Neural progenitor cell (in vitro differentiated cells): ENCODE measurements at regions not wholly inside any gene's neighbourhood (a gene's known extent, or its start where the extent isn't known, plus 50 kb on each side); places are given as distances from the start of the nearest gene placed in this dataset.
"Not testable (repeated sequence)": the region's sequence is repeated elsewhere in the genome, so short reads cannot be mapped to it uniquely, and the experiment has no call there.

Experiments used
- DNase-seq: peaks from one replicate; pipeline ENCODE4 v3.0.0-alpha.2; 2016; ENCODE audit warnings: low spot score
- H2AFZ ChIP-seq: fragments of 200-600 bp; sonication (generic); replicated peaks from 2 replicates; pipeline ENCODE4 v1.6.1; 2016; ENCODE audit warnings: antibody characterized with exemption
- H3F3A ChIP-seq: fragments of 200-600 bp; sonication (generic); 2 replicates; pipeline ENCODE4 v1.6.1; 2016; ENCODE audit warnings: antibody characterized with exemption, low read depth
- H3K27ac ChIP-seq: fragments of 200-600 bp; sonication (generic); 2 replicates; pipeline ENCODE4 v1.5.1; 2016; ENCODE audit warnings: mild to moderate bottlenecking
- H3K27me3 ChIP-seq: fragments of 200-600 bp; sonication (generic); 2 replicates; pipeline ENCODE4 v1.6.1; 2016; ENCODE audit warnings: mild to moderate bottlenecking, moderate library complexity
- H3K36me3 ChIP-seq: fragments of 200-600 bp; sonication (generic); 2 replicates; pipeline ENCODE4 v1.5.1; 2016
- H3K4me1 ChIP-seq: fragments of 200-600 bp; sonication (generic); 2 replicates; pipeline ENCODE4 v1.6.1; 2016; ENCODE audit warnings: mixed run types
- H3K4me2 ChIP-seq: fragments of 200-600 bp; sonication (generic); 2 replicates; pipeline ENCODE4 v1.6.1; 2016
- H3K4me3 ChIP-seq: fragments of 200-600 bp; sonication (generic); 2 replicates; pipeline ENCODE4 v1.5.1; 2016
- H3K79me2 ChIP-seq: fragments of 200-600 bp; sonication (generic); 2 replicates; pipeline ENCODE4 v1.6.1; 2016; ENCODE audit warnings: low read depth
- H3K9ac ChIP-seq: fragments of 200-600 bp; sonication (generic); 2 replicates; pipeline ENCODE4 v1.6.1; 2016
- H3K9me3 ChIP-seq: fragments of 200-600 bp; sonication (generic); 2 replicates; pipeline ENCODE4 v1.5.1; 2016; ENCODE audit warnings: low read depth
- H4K20me1 ChIP-seq: fragments of 200-600 bp; sonication (generic); 2 replicates; pipeline ENCODE4 v1.6.1; 2016; ENCODE audit warnings: low read depth
- H3K27ac Mint-ChIP-seq: 3 replicates; pipeline ENCODE4 v1.8.0; 2021; ENCODE audit warnings: mixed read lengths
- H3K27me3 Mint-ChIP-seq: 2 replicates; pipeline ENCODE4 v1.8.0; 2022; ENCODE audit warnings: low read depth, mild to moderate bottlenecking, inconsistent platforms, moderate library complexity, mixed read lengths; ENCODE audit not compliant: insufficient read depth
- H3K36me3 Mint-ChIP-seq: 3 replicates; pipeline ENCODE4 v1.8.0; 2021; ENCODE audit warnings: mixed read lengths
- H3K4me1 Mint-ChIP-seq: 3 replicates; pipeline ENCODE4 v1.8.0; 2021; ENCODE audit warnings: mixed read lengths
- H3K4me3 Mint-ChIP-seq: 3 replicates; pipeline ENCODE4 v1.8.0; 2021; ENCODE audit warnings: mild to moderate bottlenecking, moderate library complexity, mixed read lengths
- H3K9me3 Mint-ChIP-seq: 3 replicates; pipeline ENCODE4 v1.8.0; 2020; ENCODE audit warnings: mixed read lengths
- CTCF ChIP-seq: fragments of 200-600 bp; sonication (generic); IDR thresholded peaks from 2 replicates; pipeline ENCODE4 v1.5.1; 2017; ENCODE audit warnings: antibody characterized with exemption, mild to moderate bottlenecking
- EZH2 ChIP-seq: fragments of 200-600 bp; sonication (generic); IDR thresholded peaks from 2 replicates; pipeline ENCODE4 v1.6.1; 2017; ENCODE audit warnings: antibody characterized with exemption, mild to moderate bottlenecking, moderate library complexity
- EZH2phosphoT487 ChIP-seq: fragments of 200-600 bp; sonication (generic); IDR thresholded peaks from 2 replicates; pipeline ENCODE4 v1.6.1; 2017; ENCODE audit warnings: antibody characterized with exemption

DNA sequence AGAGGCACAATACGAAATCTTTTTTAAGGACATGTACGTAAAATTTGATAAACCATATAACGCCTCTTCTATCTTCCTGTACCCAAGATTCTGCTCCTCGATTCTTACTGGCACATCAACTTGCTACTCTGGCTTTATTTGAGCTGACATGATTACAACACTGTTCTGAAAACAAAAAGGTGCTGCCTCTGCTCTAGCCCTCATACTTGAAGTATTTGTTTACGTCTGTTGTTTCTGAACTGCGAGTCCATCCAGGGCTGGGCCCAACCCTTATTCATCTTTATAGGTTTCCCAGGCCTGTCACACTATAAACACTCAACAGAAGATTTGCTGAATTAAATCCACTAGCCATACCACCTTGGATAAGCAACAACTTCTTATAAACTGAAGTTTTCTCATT, 96.2 kb upstream of the SVIL start:
- peaks cover 62% of the 10 kb centered on the region for H3K4me1 ChIP-seq

GRCh38 chr10:29730458-29730857, 95.7 kb upstream of the SVIL start:
- Mint-ChIP-seq H3K4me1 (peaks cover 58% of the 10 kb centered on the region), H3K27me3 (peaks cover 6% of the 10 kb centered on the region), H3K9me3 (peaks cover 2% of the 10 kb centered on the region), H3K4me3 (no peak overlapping the region), H3K27ac (no peak overlapping the region), H3K36me3 (peaks cover 11% of the 10 kb centered on the region)
- H3K4me1 ChIP-seq: peaks cover 65% of the 10 kb centered on the region
- H3K27me3 ChIP-seq: no peaks in the 10 kb centered on the region
- no peak overlapping the region for H2AFZ ChIP-seq
- peaks cover 36% of the 10 kb centered on the region for H3F3A ChIP-seq
- H3K4me3 ChIP-seq: no peak overlapping the region
- no peaks in the 10 kb centered on the region for H3K9me3 ChIP-seq
- no peak overlapping the region for H3K27ac ChIP-seq
- H3K36me3 ChIP-seq: no peaks in the 10 kb centered on the region
- H4K20me1 ChIP-seq: peaks cover 24% of the 10 kb centered on the region
- no peak overlapping the region for H3K9ac ChIP-seq
- peaks cover 81% of the 10 kb centered on the region for H3K79me2 ChIP-seq
- no peak for DNase-seq
- no peak for TF ChIP-seq CTCF
- TF ChIP-seq EZH2phosphoT487: no peak
- no peak for TF ChIP-seq EZH2
- peak overlapping the region; percentile 58 for H3K4me2 ChIP-seq

More for the DNA sequence above, 96.2 kb upstream of the SVIL start:
- Histone ChIP-seq H3K36me3 (no peaks in the 10 kb centered on the region), H3F3A (peaks cover 36% of the 10 kb centered on the region), H3K9me3 (no peaks in the 10 kb centered on the region), H3K27ac (no peak overlapping the region), H3K4me2 (peak overlapping the region; percentile 58), H3K9ac (no peak overlapping the region), H4K20me1 (peaks cover 24% of the 10 kb centered on the region), H3K4me3 (peak overlapping the region; percentile 21), H2AFZ (no peak overlapping the region), H3K27me3 (no peaks in the 10 kb centered on the region), H3K79me2 (peaks cover 75% of the 10 kb centered on the region)
- peaks cover 11% of the 10 kb centered on the region for H3K36me3 Mint-ChIP-seq
- H3K27me3 Mint-ChIP-seq: peaks cover 6% of the 10 kb centered on the region
- DNase-seq: no peak
- H3K9me3 Mint-ChIP-seq: peaks cover 2% of the 10 kb centered on the region
- no peak for TF ChIP-seq EZH2phosphoT487
- TF ChIP-seq EZH2: no peak
- no peak for TF ChIP-seq CTCF
- peaks cover 57% of the 10 kb centered on the region for H3K4me1 Mint-ChIP-seq
- H3K27ac Mint-ChIP-seq: no peak overlapping the region
- peak overlapping the region; percentile 27 for H3K4me3 Mint-ChIP-seq

DNA sequence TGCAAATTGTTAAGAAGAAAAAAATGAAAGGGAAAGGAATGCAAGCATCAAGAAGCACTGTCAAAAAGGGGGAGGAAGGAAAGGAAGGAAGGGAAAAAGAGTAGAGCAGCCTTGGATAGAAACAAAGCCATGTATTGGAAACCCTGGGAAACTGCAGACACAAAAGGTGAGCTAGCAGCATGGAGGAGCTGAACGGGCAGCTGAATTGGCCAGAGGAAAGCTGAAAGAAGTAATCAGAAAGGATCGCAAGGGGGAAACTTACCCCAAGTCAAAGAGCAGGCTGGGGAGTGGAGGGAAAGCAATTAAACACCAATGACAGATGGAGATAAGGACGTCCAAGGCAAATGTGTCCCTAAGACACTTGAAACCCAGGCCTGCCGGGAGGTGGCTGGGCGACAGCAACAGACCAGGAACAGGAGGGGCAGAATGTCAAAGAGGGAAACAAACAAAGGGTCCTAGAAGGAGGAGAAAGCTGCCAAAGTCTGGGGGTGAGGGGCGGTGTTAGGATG, 93.8 kb upstream of the SVIL start:
- peak overlapping the region; percentile 96 for H3K27ac ChIP-seq
- peaks cover 30% of the 10 kb centered on the region for H3F3A ChIP-seq
- Mint-ChIP-seq H3K36me3 (peaks cover 15% of the 10 kb centered on the region), H3K27me3 (peaks cover 9% of the 10 kb centered on the region), H3K4me3 (peak overlapping the region; percentile 70), H3K4me1 (peaks cover 50% of the 10 kb centered on the region), H3K9me3 (peaks cover 2% of the 10 kb centered on the region), H3K27ac (peak overlapping the region; percentile 80)
- H4K20me1 ChIP-seq: peaks cover 11% of the 10 kb centered on the region
- H3K36me3 ChIP-seq: no peaks in the 10 kb centered on the region
- peaks cover 58% of the 10 kb centered on the region for H3K4me1 ChIP-seq
- H3K9me3 ChIP-seq: no peaks in the 10 kb centered on the region
- H2AFZ ChIP-seq: no peak overlapping the region
- peak overlapping the region; percentile 67 for H3K4me2 ChIP-seq
- H3K27me3 ChIP-seq: no peaks in the 10 kb centered on the region
- peak overlapping the region; percentile 25 for H3K4me3 ChIP-seq
- DNase-seq: peak; percentile 86
- no peak overlapping the region for H3K9ac ChIP-seq
- TF ChIP-seq EZH2phosphoT487 (no peak), CTCF (no peak), EZH2 (no peak)
- peaks cover 84% of the 10 kb centered on the region for H3K79me2 ChIP-seq

DNA sequence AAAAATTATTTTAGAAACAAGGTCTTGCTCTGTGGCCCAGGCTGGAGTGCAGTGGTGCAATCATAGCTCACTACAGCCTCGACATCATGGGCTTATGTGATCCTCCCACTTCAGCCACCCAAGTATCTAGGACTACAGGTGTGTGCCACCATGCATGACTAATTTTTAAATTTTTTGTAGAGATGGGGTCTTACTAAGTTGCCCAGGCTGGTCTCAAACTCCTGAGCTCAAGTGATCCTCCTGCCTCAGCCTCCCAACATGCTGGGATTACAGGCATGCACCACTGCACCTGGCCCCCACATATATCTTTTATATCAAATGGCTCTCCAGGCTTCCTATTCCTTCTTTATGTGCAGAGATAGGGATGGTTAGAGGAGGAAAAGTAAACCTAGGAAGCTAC, 91.2 kb upstream of the SVIL start:
- H3K36me3 ChIP-seq, H3K27me3 ChIP-seq, H3K4me3 ChIP-seq, H2AFZ ChIP-seq, H3K27ac Mint-ChIP-seq, H3K27ac ChIP-seq, H3K9me3 ChIP-seq, H4K20me1 ChIP-seq, H3K27me3 Mint-ChIP-seq, DNase-seq, H3K4me2 ChIP-seq, H3K4me3 Mint-ChIP-seq, H3K9ac ChIP-seq: not testable (repeated sequence)
- peaks cover 19% of the 10 kb centered on the region for H3K36me3 Mint-ChIP-seq
- H3K4me1 ChIP-seq: peaks cover 35% of the 10 kb centered on the region
- H3K9me3 Mint-ChIP-seq: peaks cover 14% of the 10 kb centered on the region
- H3K79me2 ChIP-seq: peaks cover 83% of the 10 kb centered on the region
- peaks cover 34% of the 10 kb centered on the region for H3K4me1 Mint-ChIP-seq
- peaks cover 24% of the 10 kb centered on the region for H3F3A ChIP-seq
